Keratinocyte (primary cell): ENCODE measurements at regions not wholly inside any gene's neighbourhood (a gene's known extent, or its start where the extent isn't known, plus 50 kb on each side); places are given as distances from the start of the nearest gene placed in this dataset.

ENCODE experiments used
- DNase-seq: peaks from one replicate; pipeline ENCODE4 v3.0.0-alpha.2; 2011; ENCODE audit warnings: low read depth, missing footprints, low spot score
- FAIRE-seq: peaks from 2 replicates; lab custom pipeline; 2011; peaks lifted over from hg19 to GRCh38; lab: Jason Lieb, UNC
- H2AFZ ChIP-seq: 2 replicates; pipeline ENCODE4 v1.6.0; 2012; ENCODE audit warnings: low read length, control low read depth, inconsistent platforms; ENCODE audit not compliant: control insufficient read depth
- H3K27ac ChIP-seq: 2 replicates; pipeline ENCODE4 v1.5.1; 2011; ENCODE audit warnings: low read length; ENCODE audit not compliant: control insufficient read depth, insufficient read depth
- H3K27me3 ChIP-seq: 3 replicates; pipeline ENCODE4 v1.6.0; 2011; ENCODE audit warnings: low read length; ENCODE audit not compliant: control insufficient read depth, insufficient read depth; ENCODE audit errors: extremely low read depth
- H3K36me3 ChIP-seq, 2 experiments: 2 replicates in 1 of 2; 3 replicates in 1 of 2; pipeline ENCODE4 v1.5.1; 2011; ENCODE audit warnings: low read length in 2 of 2, mild to moderate bottlenecking in 1 of 2; ENCODE audit not compliant: control insufficient read depth in 2 of 2, insufficient read depth in 2 of 2; ENCODE audit errors: extremely low read depth in 1 of 2
- H3K4me1 ChIP-seq: 3 replicates; pipeline ENCODE4 v1.5.1; 2011; ENCODE audit warnings: low read length; ENCODE audit not compliant: control insufficient read depth, insufficient read depth; ENCODE audit errors: extremely low read depth
- H3K4me2 ChIP-seq: 3 replicates; pipeline ENCODE4 v1.6.0; 2011; ENCODE audit warnings: low read depth, low read length; ENCODE audit not compliant: control insufficient read depth, insufficient read depth; ENCODE audit errors: extremely low read depth
- H3K4me3 ChIP-seq, 3 experiments: fragments of 200-600 bp in 1 of 3; sonication (generic) in 1 of 3; 2 replicates in 2 of 3; 3 replicates in 1 of 3; pipeline ENCODE4 v1.5.1; 2011 to 2016; ENCODE audit warnings: low read length in 3 of 3, mild to moderate bottlenecking in 3 of 3, control low read depth in 2 of 3, inconsistent platforms in 1 of 3, low read depth in 1 of 3, mixed read lengths in 1 of 3, mixed run types in 1 of 3, moderate library complexity in 1 of 3; ENCODE audit not compliant: control insufficient read depth in 2 of 3, insufficient read depth in 2 of 3; ENCODE audit errors: extremely low read depth in 1 of 3
- H3K79me2 ChIP-seq: 2 replicates; pipeline ENCODE4 v1.6.0; 2012; ENCODE audit warnings: low read length; ENCODE audit not compliant: control insufficient read depth, insufficient read depth
- H3K9ac ChIP-seq: 3 replicates; pipeline ENCODE4 v1.6.0; 2011; ENCODE audit warnings: low read length; ENCODE audit not compliant: control insufficient read depth, insufficient read depth; ENCODE audit errors: extremely low read depth
- H3K9me1 ChIP-seq: 3 replicates; pipeline ENCODE4 v1.6.0; 2011; ENCODE audit warnings: low read length; ENCODE audit not compliant: control insufficient read depth, insufficient read depth; ENCODE audit errors: extremely low read depth
- H3K9me3 ChIP-seq: 2 replicates; pipeline ENCODE4 v1.5.1; 2012; ENCODE audit warnings: low read depth, low read length; ENCODE audit not compliant: control insufficient read depth
- H4K20me1 ChIP-seq: 3 replicates; pipeline ENCODE4 v1.6.0; 2011; ENCODE audit warnings: low read length; ENCODE audit not compliant: control insufficient read depth, insufficient read depth; ENCODE audit errors: extremely low read depth
- CTCF ChIP-seq, 3 experiments: IDR thresholded peaks in 1 of 3; conservative IDR thresholded peaks in 1 of 3; optimal IDR thresholded peaks in 1 of 3; 2 replicates in 2 of 3; 3 replicates in 1 of 3; pipeline versions ENCODE3 to v1.5.1; 2011; ENCODE audit warnings: low read length in 3 of 3, mild to moderate bottlenecking in 3 of 3, moderate library complexity in 2 of 3, control low read depth in 1 of 3, inconsistent platforms in 1 of 3; ENCODE audit not compliant: insufficient read depth in 2 of 3; ENCODE audit errors: extremely low read depth in 1 of 3
- EZH2 ChIP-seq: IDR thresholded peaks from one replicate; pipeline ENCODE4 v1.6.1; 2012; ENCODE audit warnings: inconsistent platforms, mild to moderate bottlenecking, low read length, moderate library complexity
- dilution Hi-C: fragments of 300-500 bp; cut with MboI; formaldehyde crosslinking; loops from one replicate; pipeline ENCODE4 v1.7.0; 2020; ENCODE audit warnings: low sequenced_read_pairs; ENCODE audit not compliant: extremely low pct_ligation_motif_present

DNA sequence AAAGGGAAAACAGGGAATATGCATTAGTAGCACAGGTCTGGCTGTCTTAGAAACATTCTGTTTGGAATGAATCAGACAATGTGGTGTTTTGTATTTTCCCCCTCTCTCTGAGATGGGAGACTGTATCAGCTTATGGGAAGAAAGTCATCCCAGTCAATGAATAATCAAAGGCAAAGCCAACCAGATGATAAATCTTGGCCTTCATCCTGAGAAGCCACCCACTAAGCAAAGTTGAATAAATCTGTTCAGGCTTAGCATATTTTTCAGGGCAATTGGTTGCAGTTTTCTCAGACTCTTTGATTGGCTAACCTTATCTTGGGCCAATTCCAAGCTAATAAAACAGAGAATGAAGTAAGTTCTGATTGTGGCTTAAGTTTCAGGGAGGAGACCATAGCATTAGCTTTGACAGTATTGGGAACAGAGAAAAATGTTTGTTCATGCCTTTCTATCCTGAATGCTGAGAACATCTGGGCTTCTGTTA, 63.6 kb upstream of the ARL8B start:
- Histone ChIP-seq H3K9me1 (no peaks in the 10 kb centered on the region), H3K79me2 (no peaks in the 10 kb centered on the region), H2AFZ (no peak overlapping the region), H3K27ac (no peak overlapping the region), H3K9ac (no peak overlapping the region), H3K36me3 (no peaks in the 10 kb centered on the region), H3K4me1 (no peaks in the 10 kb centered on the region), H3K9me3 (no peaks in the 10 kb centered on the region), H3K4me3 (no peak overlapping the region), H3K27me3 (no peaks in the 10 kb centered on the region), H4K20me1 (no peaks in the 10 kb centered on the region), H3K4me2 (no peak overlapping the region)
- FAIRE-seq (no peak), DNase-seq (no peak)
- dilution Hi-C loops, result no loop called here
- TF ChIP-seq EZH2, result no peak
- TF ChIP-seq CTCF (optimal IDR thresholded peaks at IDR 0.05 in 1 of 3, IDR thresholded peaks at IDR 0.05 in 1 of 3, conservative IDR thresholded peaks at IDR 0.05 in 1 of 3; ENCODE audit: extremely low read depth in 1 of 3, insufficient read depth in 2 of 3, low read length in 3 of 3), result no peak

GRCh38 chr3:5059782-5060181, 62.3 kb upstream of the ARL8B start:
- FAIRE-seq (no peak), DNase-seq (no peak)
- no peak overlapping the region for H3K4me3 ChIP-seq
- dilution Hi-C loops, result no loop called here
- H3K4me2 ChIP-seq, result no peak overlapping the region
- H3K9me3 ChIP-seq, result no peaks in the 10 kb centered on the region
- no peaks in the 10 kb centered on the region for H4K20me1 ChIP-seq
- TF ChIP-seq CTCF (optimal IDR thresholded peaks at IDR 0.05 in 1 of 3, IDR thresholded peaks at IDR 0.05 in 1 of 3, conservative IDR thresholded peaks at IDR 0.05 in 1 of 3; ENCODE audit: extremely low read depth in 1 of 3, insufficient read depth in 2 of 3, low read length in 3 of 3) (no peak), EZH2 (no peak)
- no peaks in the 10 kb centered on the region for H3K4me1 ChIP-seq
- no peaks in the 10 kb centered on the region for H3K27me3 ChIP-seq
- no peak overlapping the region for H2AFZ ChIP-seq
- H3K79me2 ChIP-seq, result no peaks in the 10 kb centered on the region
- no peak overlapping the region for H3K9ac ChIP-seq
- no peak overlapping the region for H3K27ac ChIP-seq
- no peaks in the 10 kb centered on the region for H3K36me3 ChIP-seq
- H3K9me1 ChIP-seq, result no peaks in the 10 kb centered on the region
